ENCODE measurements at regions not wholly inside any gene's neighbourhood (a gene's known extent, or its start where the extent isn't known, plus 50 kb on each side); places are given as distances from the start of the nearest gene placed in this dataset.

- no peak for DNase-seq (ENCODE audit: extremely low read depth, low read depth)
- no peak for TF ChIP-seq CTCF (IDR thresholded peaks at IDR 0.05; ENCODE audit: low read depth, low read length, missing control alignments)
Observed at GRCh38 chr3:165355316-165355715, 159.1 kb upstream of the SLITRK3 start.

GRCh38 chr3:165347526-165347925 is 151.3 kb upstream of the SLITRK3 start:
- no peak overlapping the region for H3K4me3 ChIP-seq (replicated peaks; ENCODE audit: low read depth, low read length)
- no peak for TF ChIP-seq CTCF (IDR thresholded peaks at IDR 0.05; ENCODE audit: low read depth, low read length, missing control alignments)
- no peak for DNase-seq (ENCODE audit: extremely low read depth, low read depth)

More at GRCh38 chr3:165355316-165355715, 159.1 kb upstream of the SLITRK3 start:
- no peak overlapping the region for H3K4me3 ChIP-seq (replicated peaks; ENCODE audit: low read depth, low read length)

GRCh38 chr3:165346503-165346902 is 150.3 kb upstream of the SLITRK3 start:
- TF ChIP-seq CTCF (IDR thresholded peaks at IDR 0.05; ENCODE audit: low read depth, low read length, missing control alignments), result no peak
- H3K4me3 ChIP-seq (replicated peaks; ENCODE audit: low read depth, low read length), result no peak overlapping the region
- no peak for DNase-seq (ENCODE audit: extremely low read depth, low read depth)

- no peak overlapping the region for H3K4me3 ChIP-seq (replicated peaks; ENCODE audit: low read depth, low read length)
- DNase-seq (ENCODE audit: extremely low read depth, low read depth), result no peak
Observed at GRCh38 chr3:165343185-165343584, 147.0 kb upstream of the SLITRK3 start.

GRCh38 chr3:165339753-165340152 is 143.6 kb upstream of the SLITRK3 start:
- DNase-seq (ENCODE audit: extremely low read depth, low read depth), result no peak
- TF ChIP-seq CTCF (IDR thresholded peaks at IDR 0.05; ENCODE audit: low read depth, low read length, missing control alignments), result no peak
- no peak overlapping the region for H3K4me3 ChIP-seq (replicated peaks; ENCODE audit: low read depth, low read length)

More at GRCh38 chr3:165343185-165343584, 147.0 kb upstream of the SLITRK3 start:
- TF ChIP-seq CTCF (IDR thresholded peaks at IDR 0.05; ENCODE audit: low read depth, low read length, missing control alignments), result no peak

GRCh38 chr3:165336786-165337185 is 140.6 kb upstream of the SLITRK3 start:
- no peak overlapping the region for H3K4me3 ChIP-seq (replicated peaks; ENCODE audit: low read depth, low read length)
- TF ChIP-seq CTCF (IDR thresholded peaks at IDR 0.05; ENCODE audit: low read depth, low read length, missing control alignments), result no peak
- no peak for DNase-seq (ENCODE audit: extremely low read depth, low read depth)
